ENCODE measurements at regions not wholly inside any gene's neighbourhood (a gene's known extent, or its start where the extent isn't known, plus 50 kb on each side); places are given as distances from the start of the nearest gene placed in this dataset.

- no peak overlapping the region for H3K27ac Mint-ChIP-seq
- no peaks in the 10 kb centered on the region for H3K4me1 Mint-ChIP-seq
- DNase-seq, result no peak
- intact Hi-C loops (cut with micrococcal nuclease), result no loop called here
- no peaks in the 10 kb centered on the region for H3K9me3 Mint-ChIP-seq
- no peaks in the 10 kb centered on the region for H3K36me3 Mint-ChIP-seq (ENCODE audit: low read depth)
- H3K4me3 Mint-ChIP-seq, result no peak overlapping the region
- H3K27me3 Mint-ChIP-seq, result no peaks in the 10 kb centered on the region
Observed at GRCh38 chr2:107585851-107586250, 240.8 kb upstream of the RGPD4 start.

- no peaks in the 10 kb centered on the region for H3K9me3 Mint-ChIP-seq
- no peak overlapping the region for H3K4me3 Mint-ChIP-seq
- H3K36me3 Mint-ChIP-seq (ENCODE audit: low read depth), result no peaks in the 10 kb centered on the region
- peak; percentile 17 for DNase-seq
- intact Hi-C loops (cut with micrococcal nuclease), result no loop called here
- no peaks in the 10 kb centered on the region for H3K4me1 Mint-ChIP-seq
- H3K27ac Mint-ChIP-seq, result no peak overlapping the region
- H3K27me3 Mint-ChIP-seq, result no peaks in the 10 kb centered on the region
Observed at GRCh38 chr2:107588181-107588580, 238.5 kb upstream of the RGPD4 start.

- H3K9me3 Mint-ChIP-seq, result no peaks in the 10 kb centered on the region
- no peak overlapping the region for H3K4me3 Mint-ChIP-seq
- H3K36me3 Mint-ChIP-seq (ENCODE audit: low read depth), result no peaks in the 10 kb centered on the region
- no peaks in the 10 kb centered on the region for H3K27me3 Mint-ChIP-seq
- no peaks in the 10 kb centered on the region for H3K4me1 Mint-ChIP-seq
- no peak overlapping the region for H3K27ac Mint-ChIP-seq
- no peak for DNase-seq
- intact Hi-C loops (cut with micrococcal nuclease), result no loop called here
Observed at GRCh38 chr2:107589079-107589491, 237.6 kb upstream of the RGPD4 start.

- H3K9me3 Mint-ChIP-seq, result no peaks in the 10 kb centered on the region
- H3K27ac Mint-ChIP-seq, result no peak overlapping the region
- intact Hi-C loops (cut with micrococcal nuclease), result no loop called here
- no peaks in the 10 kb centered on the region for H3K36me3 Mint-ChIP-seq (ENCODE audit: low read depth)
- no peak for DNase-seq
- H3K4me1 Mint-ChIP-seq, result no peaks in the 10 kb centered on the region
- no peak overlapping the region for H3K4me3 Mint-ChIP-seq
- H3K27me3 Mint-ChIP-seq, result no peaks in the 10 kb centered on the region
Observed at GRCh38 chr2:107591561-107592279, 235.0 kb upstream of the RGPD4 start.

GRCh38 chr2:107592280-107592624 is 234.4 kb upstream of the RGPD4 start:
- DNase-seq, result no peak
- Mint-ChIP-seq H3K27me3 (no peaks in the 10 kb centered on the region), H3K4me3 (no peak overlapping the region), H3K27ac (no peak overlapping the region), H3K9me3 (no peaks in the 10 kb centered on the region), H3K36me3 (ENCODE audit: low read depth) (no peaks in the 10 kb centered on the region), H3K4me1 (no peaks in the 10 kb centered on the region)
- intact Hi-C loops (cut with micrococcal nuclease), result no loop called here

DNA sequence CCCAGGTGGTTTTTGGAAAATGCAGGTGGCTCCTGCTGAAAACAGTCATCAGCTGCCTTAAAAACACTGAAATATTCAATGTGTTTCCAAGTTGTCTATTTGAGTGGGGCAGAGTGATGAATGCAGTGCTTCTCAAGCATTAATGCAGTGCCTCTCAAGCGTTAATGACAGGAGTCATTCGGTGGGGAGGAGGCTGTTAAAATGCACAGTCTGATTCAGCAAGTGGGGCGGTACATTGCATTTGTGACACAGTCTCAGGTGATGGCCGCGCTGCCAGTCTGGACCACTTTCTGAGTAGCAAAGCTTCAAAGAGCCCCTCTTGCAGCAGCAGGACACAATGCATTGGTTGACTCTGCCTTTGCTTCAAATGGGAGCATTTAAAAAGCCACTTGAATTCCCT is 231.4 kb upstream of the RGPD4 start:
- Mint-ChIP-seq H3K4me1 (no peaks in the 10 kb centered on the region), H3K36me3 (ENCODE audit: low read depth) (no peaks in the 10 kb centered on the region), H3K27me3 (no peaks in the 10 kb centered on the region), H3K9me3 (no peaks in the 10 kb centered on the region), H3K4me3 (no peak overlapping the region), H3K27ac (no peak overlapping the region)
- intact Hi-C loops (cut with micrococcal nuclease), result no loop called here
- DNase-seq, result no peak

GRCh38 chr2:107595749-107596148 is 230.9 kb upstream of the RGPD4 start:
- Mint-ChIP-seq H3K4me3 (no peak overlapping the region), H3K9me3 (no peaks in the 10 kb centered on the region), H3K27ac (no peak overlapping the region), H3K27me3 (no peaks in the 10 kb centered on the region), H3K4me1 (no peaks in the 10 kb centered on the region), H3K36me3 (ENCODE audit: low read depth) (no peaks in the 10 kb centered on the region)
- intact Hi-C loops (cut with micrococcal nuclease), result no loop called here
- DNase-seq, result no peak

DNA sequence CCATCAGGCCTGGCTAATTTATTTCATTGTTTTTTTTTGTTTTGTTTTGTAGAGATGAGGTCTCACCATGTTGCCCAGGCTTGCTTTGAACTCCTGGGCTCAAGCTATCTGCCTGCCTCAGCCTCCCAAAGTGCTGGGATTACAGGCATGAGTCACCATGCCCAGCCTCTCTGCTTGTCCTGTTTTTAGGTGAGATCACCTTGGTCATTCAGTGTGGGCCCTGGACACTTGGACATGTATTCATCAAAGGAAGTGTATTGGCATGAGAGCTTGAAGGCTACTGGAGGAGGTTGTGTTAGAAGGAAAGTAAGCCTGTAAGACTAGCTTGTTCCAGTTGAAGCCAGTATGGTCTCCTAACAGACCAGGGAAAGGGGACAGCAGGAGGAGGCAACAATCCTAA is 229.2 kb upstream of the RGPD4 start:
- Mint-ChIP-seq H3K36me3 (ENCODE audit: low read depth) (no peaks in the 10 kb centered on the region), H3K27me3 (no peaks in the 10 kb centered on the region), H3K27ac (no peak overlapping the region), H3K9me3 (no peaks in the 10 kb centered on the region), H3K4me1 (no peaks in the 10 kb centered on the region), H3K4me3 (no peak overlapping the region)
- intact Hi-C loops (cut with micrococcal nuclease), result no loop called here
- no peak for DNase-seq

DNA sequence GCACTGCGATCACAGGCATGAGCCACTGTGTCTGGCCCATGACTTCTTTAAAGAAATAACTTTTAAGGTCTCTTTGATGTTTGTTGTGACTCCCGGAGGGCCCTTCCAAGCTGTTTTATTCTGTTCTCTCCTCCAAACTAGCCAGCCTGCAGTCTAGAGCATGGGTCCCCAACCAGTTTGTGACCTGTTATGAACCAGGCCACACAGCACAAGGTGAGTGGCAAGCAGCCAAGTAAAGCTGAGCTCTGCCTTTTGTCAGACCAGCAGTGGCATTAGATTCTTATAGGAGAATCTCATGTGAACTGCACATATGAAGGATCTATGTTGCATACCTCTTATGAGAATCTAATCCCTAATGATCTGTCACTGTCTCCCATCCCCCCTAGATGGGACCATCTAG is 223.9 kb upstream of the RGPD4 start:
- Mint-ChIP-seq H3K4me1 (no peaks in the 10 kb centered on the region), H3K4me3 (no peak overlapping the region), H3K36me3 (ENCODE audit: low read depth) (no peaks in the 10 kb centered on the region), H3K27me3 (no peaks in the 10 kb centered on the region), H3K27ac (no peak overlapping the region), H3K9me3 (no peaks in the 10 kb centered on the region)
- intact Hi-C loops (cut with micrococcal nuclease), result no loop called here
- DNase-seq, result no peak

GRCh38 chr2:107607054-107607453 is 219.6 kb upstream of the RGPD4 start:
- Mint-ChIP-seq H3K27me3 (no peaks in the 10 kb centered on the region), H3K4me3 (no peak overlapping the region), H3K4me1 (no peaks in the 10 kb centered on the region), H3K27ac (no peak overlapping the region), H3K36me3 (ENCODE audit: low read depth) (no peaks in the 10 kb centered on the region), H3K9me3 (no peaks in the 10 kb centered on the region)
- DNase-seq, result no peak
- intact Hi-C loops (cut with micrococcal nuclease), result no loop called here

DNA sequence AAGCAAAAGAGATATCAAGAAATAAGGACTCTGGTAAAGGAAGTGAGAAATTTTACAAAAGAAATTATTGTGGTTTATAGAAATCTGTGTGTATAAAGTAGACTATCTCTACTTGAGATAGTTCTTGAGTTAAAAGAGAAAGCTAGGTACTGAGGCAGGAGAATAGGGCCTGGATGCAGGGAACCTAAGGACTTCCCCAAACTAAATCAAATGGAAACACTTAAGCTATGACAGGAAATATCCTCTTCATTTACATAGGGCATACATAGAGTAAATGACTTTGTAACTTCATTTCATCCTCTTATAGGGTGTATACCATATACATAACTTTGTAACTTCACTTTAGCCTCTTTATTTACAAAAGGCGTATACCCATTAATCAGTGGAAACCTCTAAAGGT is 219.2 kb upstream of the RGPD4 start:
- H3K9me3 Mint-ChIP-seq, result no peaks in the 10 kb centered on the region
- H3K36me3 Mint-ChIP-seq (ENCODE audit: low read depth), result no peaks in the 10 kb centered on the region
- H3K27ac Mint-ChIP-seq, result no peak overlapping the region
- intact Hi-C loops (cut with micrococcal nuclease), result no loop called here
- H3K27me3 Mint-ChIP-seq, result no peaks in the 10 kb centered on the region
- no peak for DNase-seq
- H3K4me1 Mint-ChIP-seq, result no peaks in the 10 kb centered on the region
- no peak overlapping the region for H3K4me3 Mint-ChIP-seq

GRCh38 chr2:107615039-107615438 is 211.7 kb upstream of the RGPD4 start:
- H3K4me1 Mint-ChIP-seq, result no peaks in the 10 kb centered on the region
- intact Hi-C loops (cut with micrococcal nuclease), result no loop called here
- peaks cover 6% of the 10 kb centered on the region for H3K9me3 Mint-ChIP-seq
- no peak overlapping the region for H3K4me3 Mint-ChIP-seq
- H3K27ac Mint-ChIP-seq, result no peak overlapping the region
- H3K36me3 Mint-ChIP-seq (ENCODE audit: low read depth), result no peaks in the 10 kb centered on the region
- no peak for DNase-seq
- H3K27me3 Mint-ChIP-seq, result no peaks in the 10 kb centered on the region

DNA sequence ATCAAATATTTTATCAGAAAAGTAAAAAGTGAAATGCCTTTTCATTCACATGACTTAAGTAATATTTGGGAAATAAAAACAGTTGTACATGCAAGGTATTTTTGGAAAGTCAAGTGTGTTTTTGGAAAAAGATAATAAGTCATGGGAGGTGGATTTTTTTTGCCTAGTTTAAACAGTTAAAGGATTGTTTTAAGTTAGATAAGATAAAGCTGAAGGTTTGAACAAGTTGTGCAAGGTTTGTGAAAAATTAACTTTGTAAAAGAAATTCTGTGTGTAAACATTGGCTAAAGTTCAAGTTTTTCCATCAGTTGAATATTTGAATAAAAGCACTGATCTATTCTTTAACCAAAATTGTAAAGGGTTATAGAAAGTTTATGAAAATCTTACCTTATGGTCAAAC is 207.9 kb upstream of the RGPD4 start:
- H3K4me3 Mint-ChIP-seq, result no peak overlapping the region
- peaks cover 6% of the 10 kb centered on the region for H3K9me3 Mint-ChIP-seq

GRCh38 chr2:107621186-107622165 is 205.2 kb upstream of the RGPD4 start:
- no peak overlapping the region for H3K4me3 Mint-ChIP-seq
- H3K9me3 Mint-ChIP-seq, result peaks cover 6% of the 10 kb centered on the region
- DNase-seq, result no peak
- no peaks in the 10 kb centered on the region for H3K36me3 Mint-ChIP-seq (ENCODE audit: low read depth)
- H3K4me1 Mint-ChIP-seq, result no peaks in the 10 kb centered on the region
- H3K27me3 Mint-ChIP-seq, result no peaks in the 10 kb centered on the region
- H3K27ac Mint-ChIP-seq, result no peak overlapping the region
- intact Hi-C loops (cut with micrococcal nuclease), result no loop called here

More for the DNA sequence above, 207.9 kb upstream of the RGPD4 start:
- intact Hi-C loops (cut with micrococcal nuclease), result no loop called here
- no peaks in the 10 kb centered on the region for H3K36me3 Mint-ChIP-seq (ENCODE audit: low read depth)
- no peaks in the 10 kb centered on the region for H3K27me3 Mint-ChIP-seq
- no peak overlapping the region for H3K27ac Mint-ChIP-seq
- no peak for DNase-seq
- no peaks in the 10 kb centered on the region for H3K4me1 Mint-ChIP-seq
